ENCODE measurements at regions not wholly inside any gene's neighbourhood (a gene's known extent, or its start where the extent isn't known, plus 50 kb on each side); places are given as distances from the start of the nearest gene placed in this dataset.

DNA sequence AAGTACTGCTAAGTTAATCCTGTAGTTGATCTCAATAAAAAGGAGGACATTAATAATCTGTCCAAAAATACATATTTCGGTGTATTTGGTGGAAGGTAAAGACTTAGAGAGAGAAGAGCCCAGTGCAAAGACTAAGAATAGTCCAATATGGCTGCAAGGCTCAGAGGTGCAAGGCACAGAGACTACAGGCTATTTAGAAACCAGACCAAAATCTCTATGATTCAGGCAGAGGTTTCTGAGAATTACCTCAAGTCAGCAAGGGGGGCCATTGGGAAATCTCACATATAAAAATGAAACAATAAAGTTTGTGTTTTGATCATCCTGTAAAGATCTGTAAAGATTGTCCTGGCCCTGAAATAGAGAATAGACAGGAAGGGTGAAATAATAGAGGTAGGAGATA, 1173.0 kb downstream of the VRK1 start:
- Histone ChIP-seq H3K27me3 (ENCODE audit: control insufficient read depth, insufficient read depth) (no peaks in the 10 kb centered on the region), H3K4me3 (ENCODE audit: low read length) (no peak overlapping the region), H3K4me1 (ENCODE audit: control insufficient read depth, insufficient read depth, low read length) (no peaks in the 10 kb centered on the region), H3K9me3 (ENCODE audit: control insufficient read depth, low read length) (no peaks in the 10 kb centered on the region), H3K27ac (ENCODE audit: low read length) (no peak overlapping the region)
- WGBS = 78% methylated on average over 1 of the region's 1 CpG
- no peak for ATAC-seq
- no peak for DNase-seq
- intact Hi-C loops (cut with DNase I) = no loop called here

DNA sequence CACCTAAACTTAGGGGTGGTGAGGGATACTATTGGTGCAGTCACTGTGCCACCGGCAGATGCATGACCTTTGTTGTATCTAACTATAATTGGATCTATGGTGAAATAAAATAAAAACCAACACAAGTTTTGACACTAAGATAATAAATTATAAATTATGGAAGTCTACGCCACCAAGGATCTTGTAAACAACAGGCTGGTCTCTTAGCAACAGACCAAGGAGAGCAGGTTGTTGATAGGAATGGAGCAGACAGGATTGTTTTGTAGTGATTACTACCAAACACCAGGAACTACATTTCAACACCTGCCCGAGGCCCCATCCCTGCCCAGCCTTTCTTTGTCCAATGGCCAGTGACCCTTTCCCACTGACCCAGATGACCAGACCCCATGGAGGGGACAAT, 1178.0 kb downstream of the VRK1 start:
- H3K27ac ChIP-seq (ENCODE audit: low read length) = no peak overlapping the region
- 52% methylated on average over 3 of the region's 3 CpGs for WGBS
- H3K27me3 ChIP-seq (ENCODE audit: control insufficient read depth, insufficient read depth) = no peaks in the 10 kb centered on the region
- intact Hi-C loops (cut with DNase I) = no loop called here
- no peak overlapping the region for H3K4me3 ChIP-seq (ENCODE audit: low read length)
- peaks cover 5% of the 10 kb centered on the region for H3K4me1 ChIP-seq (ENCODE audit: control insufficient read depth, insufficient read depth, low read length)
- peak in 1 of 3 donors; percentile 21 for DNase-seq
- no peaks in the 10 kb centered on the region for H3K9me3 ChIP-seq (ENCODE audit: control insufficient read depth, low read length)
- no peak for ATAC-seq

DNA sequence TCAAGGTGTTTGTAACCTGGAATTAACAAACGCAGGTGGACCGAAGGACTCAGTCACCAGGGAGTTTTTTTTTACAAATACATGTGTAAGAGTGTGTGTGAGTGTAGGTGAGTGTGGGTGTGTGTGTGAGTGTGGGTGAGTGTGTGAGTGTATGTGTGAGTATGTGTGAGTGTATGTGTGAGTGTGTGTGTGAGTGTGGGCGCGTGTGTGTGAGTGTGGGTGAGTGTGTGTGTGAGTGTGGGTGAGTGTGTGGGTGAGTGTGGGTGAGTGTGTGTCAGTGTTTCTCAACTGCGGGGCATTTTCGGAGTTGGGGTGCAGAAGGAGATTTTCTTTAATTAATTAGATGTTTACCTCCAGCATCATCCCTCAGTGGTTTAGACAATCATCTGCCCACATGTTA, 1178.8 kb downstream of the VRK1 start:
- 76% methylated on average over 6 of the region's 6 CpGs for WGBS
- Histone ChIP-seq H3K27me3 (ENCODE audit: control insufficient read depth, insufficient read depth) (no peaks in the 10 kb centered on the region), H3K4me3 (ENCODE audit: low read length) (no peak overlapping the region), H3K27ac (ENCODE audit: low read length) (no peak overlapping the region), H3K4me1 (ENCODE audit: control insufficient read depth, insufficient read depth, low read length) (peaks cover 5% of the 10 kb centered on the region), H3K9me3 (ENCODE audit: control insufficient read depth, low read length) (no peaks in the 10 kb centered on the region)
- intact Hi-C loops (cut with DNase I) = no loop called here
- ATAC-seq (no peak), DNase-seq (no peak)

DNA sequence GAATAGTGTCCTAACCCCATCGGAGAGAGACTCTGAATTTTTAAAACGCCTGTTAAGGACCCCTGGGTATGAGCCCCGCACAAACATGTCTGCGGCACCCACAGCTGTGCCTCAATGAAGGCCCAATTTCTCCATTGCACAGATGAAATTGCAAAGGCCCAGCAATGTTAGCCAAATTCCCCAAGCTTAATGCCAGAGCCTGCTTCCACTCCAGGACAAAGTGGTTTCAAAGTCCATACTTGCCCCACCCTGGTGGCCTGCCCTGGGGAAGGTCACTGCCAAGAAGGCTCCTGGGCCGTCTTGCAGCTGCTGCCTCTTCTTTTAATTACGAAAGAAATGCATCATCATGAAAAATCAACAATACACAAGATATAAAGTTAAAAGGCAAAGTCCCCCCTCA, 1179.7 kb downstream of the VRK1 start:
- DNase-seq = peak; percentile 52 to 67 (median 63)
- ATAC-seq = peak; percentile 44 to 52
- 56% methylated on average over 6 of the region's 6 CpGs for WGBS
- Histone ChIP-seq H3K27ac (ENCODE audit: low read length) (peak overlapping the region; percentile 30), H3K9me3 (ENCODE audit: control insufficient read depth, low read length) (no peaks in the 10 kb centered on the region), H3K4me1 (ENCODE audit: control insufficient read depth, insufficient read depth, low read length) (peaks cover 5% of the 10 kb centered on the region), H3K4me3 (ENCODE audit: low read length) (peak overlapping the region; percentile 53), H3K27me3 (ENCODE audit: control insufficient read depth, insufficient read depth) (no peaks in the 10 kb centered on the region)
- intact Hi-C loops (cut with DNase I) = no loop called here

DNA sequence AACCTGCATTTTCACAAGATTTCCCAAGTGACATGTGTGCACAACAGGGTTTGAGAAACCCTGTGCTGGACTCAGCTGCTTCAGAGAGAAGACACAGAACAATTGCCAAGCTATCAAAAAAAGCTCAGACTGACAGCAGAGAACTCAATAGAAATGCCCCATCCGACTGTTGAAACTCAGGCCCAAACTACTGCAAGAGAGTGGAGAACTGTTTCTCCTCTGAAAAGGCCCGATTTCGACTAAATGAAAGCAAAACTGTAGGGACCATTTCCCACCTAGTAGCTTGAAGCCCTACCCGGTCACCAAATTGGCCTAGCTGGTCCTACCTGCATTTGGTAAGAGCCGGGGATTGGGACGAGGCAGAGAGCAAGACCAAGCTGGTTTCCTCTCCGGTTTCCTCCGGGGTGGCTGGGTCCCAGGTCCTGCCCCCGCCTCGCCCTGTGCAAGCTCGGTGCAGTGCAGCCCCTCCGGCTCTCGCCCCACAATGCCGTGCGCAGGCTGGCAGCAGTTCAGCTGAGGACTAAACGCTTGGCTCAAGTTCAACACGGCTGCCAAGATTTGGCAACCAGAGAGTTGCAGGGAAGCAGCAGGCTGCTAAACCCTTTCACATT, 1180.6 kb downstream of the VRK1 start:
- Histone ChIP-seq H3K27ac (ENCODE audit: low read length) (peak overlapping the region; percentile 89), H3K27me3 (ENCODE audit: control insufficient read depth, insufficient read depth) (no peaks in the 10 kb centered on the region), H3K4me3 (ENCODE audit: low read length) (peak overlapping the region; percentile 53), H3K9me3 (ENCODE audit: control insufficient read depth, low read length) (no peaks in the 10 kb centered on the region), H3K4me1 (ENCODE audit: control insufficient read depth, insufficient read depth, low read length) (peaks cover 5% of the 10 kb centered on the region)
- peak; percentile 84 to 95 (median 94) for DNase-seq
- 20% methylated on average over 17 of the region's 17 CpGs for WGBS
- intact Hi-C loops (cut with DNase I) = no loop called here
- ATAC-seq = peak; percentile 91 to 93

DNA sequence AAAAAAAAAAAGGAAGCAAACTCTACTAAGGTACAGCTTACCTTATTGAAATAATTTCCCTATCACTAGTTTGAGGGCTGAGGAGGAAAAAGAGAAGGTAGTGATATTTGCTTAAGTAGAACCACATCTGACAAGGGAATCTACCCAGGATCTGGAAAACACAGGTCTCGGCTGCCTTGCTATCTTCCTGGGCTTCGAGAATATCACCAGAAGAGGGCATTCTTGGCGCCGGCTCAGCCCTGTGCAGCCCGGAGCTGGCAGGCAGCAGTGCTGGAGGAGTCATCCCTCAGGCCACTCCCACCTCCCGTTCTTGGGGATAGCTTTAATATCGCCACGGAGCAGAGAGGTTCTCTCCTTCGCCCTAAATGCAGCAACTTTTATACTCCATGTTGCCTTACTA, 1181.2 kb downstream of the VRK1 start:
- Histone ChIP-seq H3K27me3 (ENCODE audit: control insufficient read depth, insufficient read depth) (no peaks in the 10 kb centered on the region), H3K27ac (ENCODE audit: low read length) (no peak overlapping the region), H3K9me3 (ENCODE audit: control insufficient read depth, low read length) (no peaks in the 10 kb centered on the region), H3K4me3 (ENCODE audit: low read length) (peak overlapping the region; percentile 53), H3K4me1 (ENCODE audit: control insufficient read depth, insufficient read depth, low read length) (peaks cover 5% of the 10 kb centered on the region)
- 3% methylated on average over 9 of the region's 9 CpGs for WGBS
- intact Hi-C loops (cut with DNase I) = no loop called here
- ATAC-seq = peak; percentile 94 to 95
- peak; percentile 81 to 93 (median 91) for DNase-seq

DNA sequence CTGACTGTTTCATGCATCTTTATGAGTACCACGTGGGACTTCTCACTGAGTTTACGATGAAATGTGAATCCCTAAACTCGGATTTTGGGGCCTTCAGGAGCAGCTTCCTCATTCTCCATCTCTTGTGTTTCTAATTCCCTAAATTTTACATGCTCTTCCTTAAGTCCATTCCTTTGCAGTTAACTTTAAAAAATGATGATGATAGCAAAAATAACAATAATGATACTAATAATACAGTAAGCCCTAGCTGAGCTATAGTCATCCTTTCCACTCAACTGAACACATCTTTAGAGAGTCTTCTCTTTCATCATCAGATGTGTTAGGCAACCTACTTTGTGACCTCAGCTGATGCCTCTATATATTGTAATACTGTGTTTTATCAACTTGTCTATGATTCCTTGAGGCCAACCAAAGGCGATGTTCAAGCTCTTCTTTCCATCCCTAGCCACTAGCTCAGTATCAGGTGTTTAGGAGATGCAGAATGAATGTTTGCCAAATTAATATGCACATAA, 1196.4 kb downstream of the VRK1 start:
- H3K4me3 ChIP-seq (ENCODE audit: low read length) = no peak overlapping the region
- H3K27me3 ChIP-seq (ENCODE audit: control insufficient read depth, insufficient read depth) = no peaks in the 10 kb centered on the region
- intact Hi-C loops (cut with DNase I) = no loop called here
- no peaks in the 10 kb centered on the region for H3K4me1 ChIP-seq (ENCODE audit: control insufficient read depth, insufficient read depth, low read length)
- DNase-seq = no peak
- WGBS = 71% methylated on average over 4 of the region's 4 CpGs
- H3K27ac ChIP-seq (ENCODE audit: low read length) = no peak overlapping the region
- H3K9me3 ChIP-seq (ENCODE audit: control insufficient read depth, low read length) = no peaks in the 10 kb centered on the region
- ATAC-seq = no peak

DNA sequence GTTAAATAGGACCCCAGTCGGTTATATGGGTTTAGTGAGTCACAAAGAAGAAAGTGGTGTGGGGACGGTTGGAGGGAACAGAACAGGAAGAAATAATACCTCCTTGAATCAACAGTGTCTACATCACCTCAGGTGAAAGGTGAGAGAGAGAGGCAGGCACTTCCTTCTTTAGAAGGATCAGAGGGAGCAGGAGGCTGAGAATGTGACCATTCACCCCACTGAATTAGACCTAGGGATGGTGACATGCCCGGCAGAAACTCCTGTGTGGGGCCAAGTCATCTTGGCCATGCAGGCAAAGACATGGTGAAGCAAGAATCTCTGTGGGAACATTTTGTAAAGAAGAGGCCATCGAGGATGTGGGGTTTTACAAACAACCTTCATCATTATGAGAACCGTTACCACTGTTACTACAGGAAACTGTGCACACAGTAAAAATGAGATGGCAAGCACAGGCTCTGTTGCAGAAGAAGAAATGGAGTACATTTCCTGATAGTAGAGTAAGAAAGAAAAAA, 1196.9 kb downstream of the VRK1 start:
- 70% methylated on average over 5 of the region's 5 CpGs for WGBS
- H3K27ac ChIP-seq (ENCODE audit: low read length) = no peak overlapping the region
- no peaks in the 10 kb centered on the region for H3K4me1 ChIP-seq (ENCODE audit: control insufficient read depth, insufficient read depth, low read length)

DNA sequence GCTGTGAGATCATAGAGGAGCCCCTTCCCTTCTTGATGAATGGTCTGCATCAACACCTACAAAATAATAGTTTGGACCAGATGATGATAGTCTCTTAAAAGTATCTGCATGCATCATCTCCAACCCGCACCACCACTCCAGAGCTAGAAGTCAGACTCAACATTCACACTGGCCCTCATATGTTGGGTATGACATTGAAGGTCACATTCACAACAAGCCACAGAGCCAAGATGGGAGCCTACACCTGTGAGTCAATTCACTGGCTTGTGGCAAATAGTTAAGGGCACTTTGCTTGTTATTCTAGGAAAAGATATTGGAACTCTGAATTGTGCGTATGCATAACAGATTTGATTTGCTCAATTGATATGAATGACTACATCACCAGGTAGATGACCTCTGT, 1197.9 kb downstream of the VRK1 start:
- Histone ChIP-seq H3K4me1 (ENCODE audit: control insufficient read depth, insufficient read depth, low read length) (no peaks in the 10 kb centered on the region), H3K27ac (ENCODE audit: low read length) (no peak overlapping the region), H3K27me3 (ENCODE audit: control insufficient read depth, insufficient read depth) (no peaks in the 10 kb centered on the region), H3K4me3 (ENCODE audit: low read length) (no peak overlapping the region), H3K9me3 (ENCODE audit: control insufficient read depth, low read length) (no peaks in the 10 kb centered on the region)
- ATAC-seq (no peak), DNase-seq (no peak)
- intact Hi-C loops (cut with DNase I) = no loop called here
- 93% methylated on average over 2 of the region's 2 CpGs for WGBS

More for the DNA sequence above, 1196.9 kb downstream of the VRK1 start:
- no peaks in the 10 kb centered on the region for H3K9me3 ChIP-seq (ENCODE audit: control insufficient read depth, low read length)
- intact Hi-C loops (cut with DNase I) = no loop called here
- ATAC-seq (no peak), DNase-seq (no peak)
- H3K4me3 ChIP-seq (ENCODE audit: low read length) = no peak overlapping the region
- H3K27me3 ChIP-seq (ENCODE audit: control insufficient read depth, insufficient read depth) = no peaks in the 10 kb centered on the region

DNA sequence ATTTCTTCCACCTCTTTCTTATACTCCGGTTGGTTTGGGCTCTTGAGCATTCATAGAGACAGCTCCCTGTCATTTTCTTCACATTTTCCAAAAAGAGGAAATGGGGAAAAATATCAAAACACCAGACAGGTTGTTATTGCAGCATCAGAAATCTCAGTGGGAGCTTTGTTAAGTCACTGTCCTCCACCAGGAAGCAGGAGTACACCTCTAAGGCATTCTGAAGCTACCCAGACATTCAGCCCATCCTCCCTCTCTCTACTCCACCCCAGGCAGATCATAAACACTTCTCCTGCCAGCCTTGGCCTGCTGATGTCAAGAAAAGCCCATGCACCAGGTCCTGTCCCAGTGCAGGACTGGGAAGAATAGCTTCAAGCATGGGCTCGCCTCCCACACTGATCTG, 1198.3 kb downstream of the VRK1 start:
- Histone ChIP-seq H3K4me3 (ENCODE audit: low read length) (no peak overlapping the region), H3K4me1 (ENCODE audit: control insufficient read depth, insufficient read depth, low read length) (no peaks in the 10 kb centered on the region), H3K27me3 (ENCODE audit: control insufficient read depth, insufficient read depth) (no peaks in the 10 kb centered on the region), H3K27ac (ENCODE audit: low read length) (no peak overlapping the region), H3K9me3 (ENCODE audit: control insufficient read depth, low read length) (no peaks in the 10 kb centered on the region)
- ATAC-seq = no peak
- no peak for DNase-seq
- WGBS = 57% methylated on average over 2 of the region's 2 CpGs
- intact Hi-C loops (cut with DNase I) = no loop called here

DNA sequence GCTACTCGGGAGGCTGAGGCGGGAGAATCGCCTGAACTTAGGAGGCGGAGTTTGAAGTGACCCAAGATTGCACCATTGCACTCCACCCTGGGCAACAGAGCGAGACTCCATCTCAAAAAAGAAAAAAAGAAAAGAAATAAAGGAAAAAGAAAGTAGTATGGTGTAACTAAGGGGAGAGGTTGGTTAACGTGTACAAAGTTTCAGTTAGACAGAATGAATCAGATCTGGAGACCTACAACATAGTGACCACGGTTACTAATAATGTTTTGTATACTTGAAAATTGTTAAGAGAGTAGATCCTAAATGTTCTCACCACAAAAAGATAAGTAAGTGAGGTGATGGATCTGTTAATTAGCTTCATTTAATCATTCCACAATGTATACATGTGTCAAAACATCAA, 1208.8 kb downstream of the VRK1 start:
- intact Hi-C loops (cut with DNase I) = no loop called here
- ATAC-seq (no peak), DNase-seq (no peak)
- H3K4me1 ChIP-seq (ENCODE audit: control insufficient read depth, insufficient read depth, low read length) = no peaks in the 10 kb centered on the region
- no peaks in the 10 kb centered on the region for H3K9me3 ChIP-seq (ENCODE audit: control insufficient read depth, low read length)
- no peak overlapping the region for H3K4me3 ChIP-seq (ENCODE audit: low read length)
- 91% methylated on average over 7 of the region's 7 CpGs for WGBS
- no peak overlapping the region for H3K27ac ChIP-seq (ENCODE audit: low read length)
- H3K27me3 ChIP-seq (ENCODE audit: control insufficient read depth, insufficient read depth) = no peaks in the 10 kb centered on the region
